Epithelial cell of esophagus (primary cell): ENCODE measurements at regions not wholly inside any gene's neighbourhood (a gene's known extent, or its start where the extent isn't known, plus 50 kb on each side); places are given as distances from the start of the nearest gene placed in this dataset.

Source experiments
- DNase-seq: peaks from one replicate; pipeline ENCODE4 v3.0.0; 2010; ENCODE audit warnings: low read depth
- H3K4me3 ChIP-seq: 2 replicates; pipeline ENCODE4 v1.5.1; 2011; ENCODE audit warnings: mild to moderate bottlenecking, low read length, control low read depth
- TF ChIP-seq, protein P1 (sequence below): IDR thresholded peaks from 2 replicates; pipeline ENCODE4 v1.5.1; 2011; ENCODE audit warnings: low read depth, mild to moderate bottlenecking, low read length, control low read depth, inconsistent platforms; ENCODE audit not compliant: insufficient read depth; ENCODE audit errors: missing control alignments

DNA sequence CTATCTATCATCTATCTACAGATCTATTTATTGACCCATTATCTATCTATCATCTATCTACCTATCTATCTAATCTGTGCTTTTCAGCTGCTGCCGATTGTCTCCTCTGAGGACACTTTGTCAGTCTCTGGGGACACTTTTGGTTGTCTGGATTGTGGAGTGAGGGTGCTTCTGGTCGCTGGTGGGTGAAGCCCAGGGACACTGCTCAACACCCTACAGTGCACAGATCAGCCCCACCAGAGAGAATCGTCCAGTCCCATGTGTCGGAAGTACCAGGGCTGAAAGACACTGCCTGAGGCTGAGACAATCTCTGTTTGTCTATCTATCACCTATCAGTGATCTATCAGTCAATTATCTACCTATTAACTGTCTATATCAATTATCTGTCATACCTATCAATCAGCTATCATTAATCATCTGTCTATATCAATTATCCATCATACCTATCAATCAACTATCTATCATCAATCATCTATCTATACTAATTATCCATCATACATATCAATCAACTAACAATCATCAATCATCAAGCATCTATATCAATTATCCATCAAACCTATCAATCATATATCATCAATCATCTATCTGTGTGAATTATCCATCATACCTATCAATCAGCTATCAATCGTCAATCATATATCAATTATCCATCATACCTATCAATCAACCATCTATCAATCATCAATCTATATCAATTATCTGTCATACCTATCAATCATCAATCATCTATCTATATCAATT, 70.0 kb upstream of the PPP2R3B start:
- no peak for DNase-seq
- TF ChIP-seq, protein P1, sequence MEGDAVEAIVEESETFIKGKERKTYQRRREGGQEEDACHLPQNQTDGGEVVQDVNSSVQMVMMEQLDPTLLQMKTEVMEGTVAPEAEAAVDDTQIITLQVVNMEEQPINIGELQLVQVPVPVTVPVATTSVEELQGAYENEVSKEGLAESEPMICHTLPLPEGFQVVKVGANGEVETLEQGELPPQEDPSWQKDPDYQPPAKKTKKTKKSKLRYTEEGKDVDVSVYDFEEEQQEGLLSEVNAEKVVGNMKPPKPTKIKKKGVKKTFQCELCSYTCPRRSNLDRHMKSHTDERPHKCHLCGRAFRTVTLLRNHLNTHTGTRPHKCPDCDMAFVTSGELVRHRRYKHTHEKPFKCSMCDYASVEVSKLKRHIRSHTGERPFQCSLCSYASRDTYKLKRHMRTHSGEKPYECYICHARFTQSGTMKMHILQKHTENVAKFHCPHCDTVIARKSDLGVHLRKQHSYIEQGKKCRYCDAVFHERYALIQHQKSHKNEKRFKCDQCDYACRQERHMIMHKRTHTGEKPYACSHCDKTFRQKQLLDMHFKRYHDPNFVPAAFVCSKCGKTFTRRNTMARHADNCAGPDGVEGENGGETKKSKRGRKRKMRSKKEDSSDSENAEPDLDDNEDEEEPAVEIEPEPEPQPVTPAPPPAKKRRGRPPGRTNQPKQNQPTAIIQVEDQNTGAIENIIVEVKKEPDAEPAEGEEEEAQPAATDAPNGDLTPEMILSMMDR: no peak
- H3K4me3 ChIP-seq: no peak overlapping the region

DNA sequence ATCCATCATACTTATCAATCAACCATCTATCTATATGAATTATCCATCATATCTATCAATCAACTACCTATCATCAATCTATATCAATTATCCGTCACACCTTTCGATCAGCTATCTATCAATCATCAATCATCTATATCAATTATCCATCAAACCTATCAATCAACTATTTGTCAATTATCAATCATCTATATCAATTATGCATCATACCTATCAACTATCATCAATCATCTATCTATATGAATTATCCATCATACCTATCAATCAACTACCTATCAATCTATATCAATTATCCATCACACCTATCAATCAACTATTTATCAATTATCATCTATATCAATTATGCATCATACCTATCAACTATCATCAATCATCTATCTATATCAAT, 70.6 kb upstream of the PPP2R3B start:
- TF ChIP-seq, protein P1: no peak
- no peak for DNase-seq
- no peak overlapping the region for H3K4me3 ChIP-seq

DNA sequence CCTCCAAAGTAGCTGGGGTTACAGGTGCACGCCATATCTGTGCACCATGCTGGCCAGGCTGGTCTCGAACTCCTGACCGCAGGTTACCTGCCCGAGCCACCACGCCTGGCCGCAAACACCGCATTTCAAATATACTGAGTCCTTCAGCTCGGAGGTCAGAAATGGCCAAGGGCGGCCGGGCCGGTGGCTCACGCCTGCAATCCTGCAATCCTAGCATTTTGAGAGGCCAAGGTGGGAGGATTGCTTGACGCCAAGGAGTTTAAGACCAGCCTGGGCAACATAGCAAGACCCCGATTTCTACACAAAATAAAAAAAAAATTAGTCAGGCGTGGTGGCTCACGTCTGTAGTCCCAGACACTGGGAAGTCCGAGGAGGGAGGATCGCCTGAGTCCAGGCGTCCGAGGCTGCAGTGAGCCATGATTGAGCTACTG, 71.9 kb upstream of the PPP2R3B start:
- DNase-seq: no peak
- TF ChIP-seq, protein P1: no peak
- H3K4me3 ChIP-seq: no peak overlapping the region

DNA sequence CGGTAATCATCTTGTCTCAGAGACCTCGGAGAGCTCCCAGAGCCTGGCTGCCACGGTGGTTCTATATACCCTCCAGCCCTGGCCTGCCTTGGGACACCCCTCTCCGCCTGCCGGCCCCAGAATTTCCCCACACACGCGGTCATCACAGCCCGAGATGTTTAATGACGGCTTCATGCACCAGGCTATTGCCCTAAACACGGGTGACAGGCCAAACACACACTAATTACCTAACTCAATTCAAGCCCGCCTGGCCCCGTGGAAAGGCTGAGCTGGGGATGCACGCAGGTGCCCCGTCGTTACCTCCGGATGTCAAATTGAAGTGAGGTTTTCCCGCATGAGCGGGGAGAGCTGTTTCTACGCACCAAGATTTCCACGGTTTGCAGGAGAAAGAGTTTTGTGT, 72.9 kb upstream of the PPP2R3B start:
- H3K4me3 ChIP-seq: no peak overlapping the region
- no peak for DNase-seq
- TF ChIP-seq, protein P1: no peak

DNA sequence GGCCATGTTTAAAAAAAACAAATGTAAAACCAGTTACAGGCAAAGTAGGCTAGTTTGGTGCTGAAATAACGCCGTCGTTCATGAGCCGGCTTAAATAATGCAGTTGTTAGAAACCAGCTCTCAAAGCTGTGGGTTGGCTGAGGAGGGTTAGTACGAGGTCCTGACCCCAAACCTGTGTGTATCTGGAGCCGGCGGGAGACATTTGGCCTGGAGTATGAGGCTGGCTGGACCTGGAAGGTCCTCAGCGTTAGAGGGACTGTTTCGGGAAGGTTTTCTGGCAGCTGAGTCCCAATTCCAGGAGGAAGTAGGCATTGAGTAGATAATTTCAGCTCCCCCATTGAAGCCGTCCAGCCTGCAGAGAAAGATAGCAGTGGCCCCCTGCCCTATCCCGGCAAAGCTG, 73.4 kb upstream of the PPP2R3B start:
- no peak for DNase-seq
- TF ChIP-seq, protein P1: no peak

DNA sequence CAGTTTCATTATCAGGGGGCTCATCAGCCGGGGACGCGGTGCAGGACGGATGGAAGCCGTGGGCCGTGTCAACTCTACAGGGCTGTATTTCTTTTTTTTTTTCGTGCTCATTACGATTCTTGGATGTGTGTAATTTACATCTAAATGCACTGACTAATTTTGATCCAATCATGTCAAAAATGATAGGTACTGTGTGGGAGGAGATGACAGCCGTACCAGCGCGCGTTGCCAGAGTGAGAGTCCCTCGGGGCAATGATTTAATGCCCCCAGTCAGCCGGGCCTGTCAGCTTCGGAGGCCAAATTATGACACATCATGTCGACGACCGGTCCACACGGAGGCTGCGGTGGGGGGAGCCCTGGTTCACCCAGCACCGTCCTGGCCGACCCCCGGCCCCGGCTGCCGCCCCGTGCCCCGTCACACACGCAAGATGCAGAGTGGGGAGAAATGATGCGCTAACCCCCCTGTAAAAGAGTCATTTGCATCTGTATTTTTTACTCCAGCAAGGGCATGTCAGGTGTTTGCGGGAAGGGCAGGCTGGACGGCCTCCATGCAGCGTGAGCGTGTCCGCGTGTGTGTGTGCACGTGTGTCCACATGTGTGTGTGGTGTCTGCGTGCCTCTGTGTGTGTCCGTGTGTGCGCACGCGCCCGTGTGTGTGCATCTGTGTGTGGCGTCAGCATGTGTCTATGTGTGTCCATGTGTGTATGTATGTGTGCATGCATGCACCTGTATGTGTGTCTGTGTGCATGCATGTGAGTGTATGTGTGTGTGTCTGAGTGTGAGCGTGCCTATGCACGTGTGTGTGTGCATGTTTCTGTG, 74.3 kb upstream of the PPP2R3B start:
- TF ChIP-seq, protein P1: no peak
- no peak for DNase-seq
- H3K4me3 ChIP-seq: no peak overlapping the region

More for the DNA sequence above, 73.4 kb upstream of the PPP2R3B start:
- no peak overlapping the region for H3K4me3 ChIP-seq

DNA sequence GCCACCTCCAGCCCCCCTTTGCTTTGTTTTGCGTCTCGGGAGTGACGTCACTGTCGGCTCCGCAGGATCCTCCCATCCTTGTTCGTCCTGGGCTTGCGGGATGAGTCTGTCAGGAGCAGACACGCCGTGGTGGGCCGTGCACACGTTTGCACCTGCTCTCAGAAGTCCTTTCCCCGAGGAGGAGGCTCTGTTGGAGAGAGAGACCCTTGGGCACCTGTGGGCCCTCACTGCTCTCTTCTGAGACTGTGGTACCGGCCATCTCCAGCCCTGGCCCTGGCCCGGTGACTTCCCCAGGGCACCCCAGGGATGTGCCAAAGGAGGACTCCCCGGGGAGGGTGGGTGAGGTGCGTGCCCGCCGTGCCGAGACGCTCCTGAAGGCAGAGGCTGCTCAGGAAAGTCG, 76.1 kb upstream of the PPP2R3B start:
- no peak for DNase-seq
- H3K4me3 ChIP-seq: no peak overlapping the region
- TF ChIP-seq, protein P1: no peak
